Lower leg skin (tissue), 4 donors: ENCODE measurements at regions not wholly inside any gene's neighbourhood (a gene's known extent, or its start where the extent isn't known, plus 50 kb on each side); places are given as distances from the start of the nearest gene placed in this dataset.

ENCODE experiments used
- DNase-seq, 2 donors: peaks; one replicate each; pipeline ENCODE4 v3.0.0-alpha.2; 2019; ENCODE audit warnings: low spot score in 2 of 2
- H3K4me3 ChIP-seq: fragments of 200-600 bp; sonication (generic); 2 replicates; pipeline ENCODE4 v1.5.1; 2017; ENCODE audit warnings: mild to moderate bottlenecking, low read depth; ENCODE audit not compliant: poor library complexity, severe bottlenecking
- CTCF ChIP-seq, 3 donors: fragments of 450-650 bp; IDR thresholded peaks; one replicate each; pipeline ENCODE4 v1.5.1; 2016; ENCODE audit warnings: antibody characterized with exemption in 3 of 3, mild to moderate bottlenecking in 3 of 3, moderate library complexity in 2 of 3
- POLR2A ChIP-seq, 2 donors: fragments of 450-650 bp; IDR thresholded peaks; one replicate each; pipeline ENCODE4 v1.6.1; 2016 to 2017; ENCODE audit warnings: antibody characterized with exemption in 2 of 2, mild to moderate bottlenecking in 1 of 2, moderate library complexity in 1 of 2
- WGBS, 2 donors: methylation state at CpG; one replicate each; pipeline ENCODE4 v1.1.5; 2018; 5-methylcytosine and 5-hydroxymethylcytosine counted together
- intact Hi-C: fragments of 100-400 bp; cut with DNase I; formaldehyde crosslinking; loops from one replicate; pipeline ENCODE4 v1.15.0; 2023; ENCODE audit warnings: low total_unique reads

GRCh38 chr4:32985256-32985655 is 2265.1 kb downstream of the PCDH7 start:
- no peak for TF ChIP-seq CTCF (IDR thresholded peaks at IDR 0.05)
- no peak for TF ChIP-seq POLR2A (IDR thresholded peaks at IDR 0.05)
- intact Hi-C loops: no loop called here
- DNase-seq: no peak
- no peak overlapping the region for H3K4me3 ChIP-seq

GRCh38 chr4:32986236-32986635 is 2266.1 kb downstream of the PCDH7 start:
- no peak for TF ChIP-seq POLR2A (IDR thresholded peaks at IDR 0.05)
- no peak for TF ChIP-seq CTCF (IDR thresholded peaks at IDR 0.05)
- whole genome bisulfite sequencing, 2 donors: 76 to 88% methylated on average over 1 of the region's 1 CpG
- no peak for DNase-seq
- no peak overlapping the region for H3K4me3 ChIP-seq
- intact Hi-C loops: no loop called here

GRCh38 chr4:32987111-32987510 is 2266.9 kb downstream of the PCDH7 start:
- intact Hi-C loops: no loop called here
- no peak for DNase-seq
- WGBS, 2 donors: 72 to 81% methylated on average over 2 of the region's 2 CpGs
- no peak overlapping the region for H3K4me3 ChIP-seq
- TF ChIP-seq CTCF (IDR thresholded peaks at IDR 0.05): no peak
- no peak for TF ChIP-seq POLR2A (IDR thresholded peaks at IDR 0.05)

GRCh38 chr4:32988165-32988811 is 2268.1 kb downstream of the PCDH7 start:
- WGBS, 2 donors: 48 to 61% methylated on average over 2 of the region's 2 CpGs
- H3K4me3 ChIP-seq: no peak overlapping the region
- TF ChIP-seq POLR2A (IDR thresholded peaks at IDR 0.05) (no peak), CTCF (IDR thresholded peaks at IDR 0.05) (no peak)
- intact Hi-C loops: no loop called here
- no peak for DNase-seq

- H3K4me3 ChIP-seq: no peak overlapping the region
- intact Hi-C loops: no loop called here
- DNase-seq: no peak
- no peak for TF ChIP-seq CTCF (IDR thresholded peaks at IDR 0.05)
- no peak for TF ChIP-seq POLR2A (IDR thresholded peaks at IDR 0.05)
- 95 to 97% methylated on average over 1 of the region's 1 CpG for WGBS, 2 donors
Measured at GRCh38 chr4:32991663-32992062, 2271.5 kb downstream of the PCDH7 start.
